ENCODE measurements at regions not wholly inside any gene's neighbourhood (a gene's known extent, or its start where the extent isn't known, plus 50 kb on each side); places are given as distances from the start of the nearest gene placed in this dataset.

- H3K4me3 ChIP-seq (ENCODE audit: low read length), result no peak overlapping the region
- no peak overlapping the region for H3K27ac ChIP-seq (ENCODE audit: low read depth, low read length)
- no peak overlapping the region for H3K4me2 ChIP-seq (ENCODE audit: low read length)
- H3K27me3 ChIP-seq (ENCODE audit: control insufficient read depth, low read length), result no peaks in the 10 kb centered on the region
- no peaks in the 10 kb centered on the region for H3K9me3 ChIP-seq (ENCODE audit: control insufficient read depth, insufficient read depth, low read length)
- no peaks in the 10 kb centered on the region for H3F3A ChIP-seq (ENCODE audit: control insufficient read depth, insufficient read depth)
- H3K79me2 ChIP-seq (ENCODE audit: control insufficient read depth, low read length), result no peaks in the 10 kb centered on the region
- TF ChIP-seq EZH2phosphoT487 (IDR thresholded peaks at IDR 0.05; ENCODE audit: borderline replicate concordance, low read length), result no peak
- TF ChIP-seq CTCF (IDR thresholded peaks at IDR 0.05; ENCODE audit: low read depth, low read length, poor library complexity, severe bottlenecking), result no peak
- H3K9me2 ChIP-seq (replicated peaks; ENCODE audit: control insufficient read depth, low read length), result no peaks in the 10 kb centered on the region
- H4K20me1 ChIP-seq (ENCODE audit: control insufficient read depth, insufficient read depth, low read depth, low read length), result no peaks in the 10 kb centered on the region
- peaks cover 46% of the 10 kb centered on the region for H3K4me1 ChIP-seq (ENCODE audit: control insufficient read depth, low read length)
- no peaks in the 10 kb centered on the region for H3K36me3 ChIP-seq (ENCODE audit: control insufficient read depth, low read length)
These were observed 154.8 kb upstream of the APCDD1 start for GRCh38 chr18:10299643-10300042.

- Histone ChIP-seq H3K9me3 (ENCODE audit: control insufficient read depth, insufficient read depth, low read length) (no peaks in the 10 kb centered on the region), H3K9me2 (replicated peaks; ENCODE audit: control insufficient read depth, low read length) (no peaks in the 10 kb centered on the region; the same call in 1 of the 2 replicates), H4K20me1 (ENCODE audit: control insufficient read depth, insufficient read depth, low read depth, low read length) (no peaks in the 10 kb centered on the region), H3K4me1 (ENCODE audit: control insufficient read depth, low read length) (peaks cover 46% of the 10 kb centered on the region), H3K4me2 (ENCODE audit: low read length) (no peak overlapping the region), H3K4me3 (ENCODE audit: low read length) (no peak overlapping the region), H3K27me3 (ENCODE audit: control insufficient read depth, low read length) (no peaks in the 10 kb centered on the region), H3K27ac (ENCODE audit: low read depth, low read length) (no peak overlapping the region), H3K36me3 (ENCODE audit: control insufficient read depth, low read length) (no peaks in the 10 kb centered on the region), H3K79me2 (ENCODE audit: control insufficient read depth, low read length) (no peaks in the 10 kb centered on the region), H3F3A (ENCODE audit: control insufficient read depth, insufficient read depth) (no peaks in the 10 kb centered on the region)
- TF ChIP-seq EZH2phosphoT487 (IDR thresholded peaks at IDR 0.05; ENCODE audit: borderline replicate concordance, low read length) (no peak), CTCF (IDR thresholded peaks at IDR 0.05; ENCODE audit: low read depth, low read length, poor library complexity, severe bottlenecking) (no peak)
These were observed 153.7 kb upstream of the APCDD1 start for GRCh38 chr18:10300739-10301138.

- no peaks in the 10 kb centered on the region for H3K27me3 ChIP-seq (ENCODE audit: control insufficient read depth, low read length)
- no peaks in the 10 kb centered on the region for H3K36me3 ChIP-seq (ENCODE audit: control insufficient read depth, low read length)
- peak overlapping the region; percentile 2; the same call in 1 of the 2 replicates for H3K4me2 ChIP-seq (ENCODE audit: low read length)
- H3K9me2 ChIP-seq (replicated peaks; ENCODE audit: control insufficient read depth, low read length), result no peaks in the 10 kb centered on the region; the same call in 1 of the 2 replicates
- no peaks in the 10 kb centered on the region for H3K9me3 ChIP-seq (ENCODE audit: control insufficient read depth, insufficient read depth, low read length)
- no peaks in the 10 kb centered on the region for H3F3A ChIP-seq (ENCODE audit: control insufficient read depth, insufficient read depth)
- TF ChIP-seq EZH2phosphoT487 (IDR thresholded peaks at IDR 0.05; ENCODE audit: borderline replicate concordance, low read length), result no peak
- TF ChIP-seq CTCF (IDR thresholded peaks at IDR 0.05; ENCODE audit: low read depth, low read length, poor library complexity, severe bottlenecking), result no peak
- no peaks in the 10 kb centered on the region for H4K20me1 ChIP-seq (ENCODE audit: control insufficient read depth, insufficient read depth, low read depth, low read length)
- H3K4me1 ChIP-seq (ENCODE audit: control insufficient read depth, low read length), result peaks cover 42% of the 10 kb centered on the region
- H3K79me2 ChIP-seq (ENCODE audit: control insufficient read depth, low read length), result no peaks in the 10 kb centered on the region
- no peak overlapping the region for H3K4me3 ChIP-seq (ENCODE audit: low read length)
- H3K27ac ChIP-seq (ENCODE audit: low read depth, low read length), result no peak overlapping the region
These were observed 152.5 kb upstream of the APCDD1 start for GRCh38 chr18:10301831-10302483.
